Gastrocnemius medialis (tissue), 4 donors: ENCODE measurements at regions not wholly inside any gene's neighbourhood (a gene's known extent, or its start where the extent isn't known, plus 50 kb on each side); places are given as distances from the start of the nearest gene placed in this dataset.

ENCODE experiments used
- CTCF ChIP-seq, 5 experiments: fragments of 450-650 bp in 3 of 5; fragments of 200-600 bp in 2 of 5; sonication (generic) in 2 of 5; IDR thresholded peaks in 4 of 5; conservative IDR thresholded peaks in 1 of 5; 1 replicate in 4 of 5; 2 replicates in 1 of 5; pipeline ENCODE4 v1.5.1; 2016 to 2019; ENCODE audit warnings: antibody characterized with exemption in 5 of 5, mild to moderate bottlenecking in 3 of 5, moderate library complexity in 3 of 5
- POLR2A ChIP-seq, 2 donors: fragments of 450-650 bp; IDR thresholded peaks; one replicate each; pipeline ENCODE4 v1.6.1; 2017; ENCODE audit warnings: antibody characterized with exemption in 2 of 2, mild to moderate bottlenecking in 2 of 2, moderate library complexity in 2 of 2

DNA sequence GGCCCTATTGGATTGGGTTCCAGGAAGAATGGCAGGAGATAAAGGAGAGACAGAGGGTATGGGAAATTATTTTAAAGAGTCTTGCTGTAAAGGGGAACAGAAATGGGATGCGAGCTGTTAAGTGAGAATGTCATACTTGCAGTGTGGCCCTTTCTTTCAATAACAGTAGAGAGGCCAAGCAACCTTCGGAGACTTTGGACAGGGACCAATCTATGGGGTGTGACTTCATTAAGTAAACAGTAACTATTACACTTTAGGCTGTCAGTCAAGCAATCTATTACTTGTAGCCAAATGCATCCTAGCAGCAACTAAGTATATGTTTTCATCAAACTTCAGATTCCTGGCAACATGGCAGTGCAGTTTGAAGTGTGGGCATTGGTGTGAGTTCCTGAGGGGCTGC, 376.2 kb upstream of the LARGE1 start:
- TF ChIP-seq CTCF (IDR thresholded peaks at IDR 0.05 in 4 of 5, conservative IDR thresholded peaks at IDR 0.05 in 1 of 5) (no peak), POLR2A (IDR thresholded peaks at IDR 0.05) (no peak)
